ENCODE measurements at regions not wholly inside any gene's neighbourhood (a gene's known extent, or its start where the extent isn't known, plus 50 kb on each side); places are given as distances from the start of the nearest gene placed in this dataset.

GRCh38 chr16:52603015-52603414, 56.1 kb upstream of the TOX3 start:
- no peak overlapping the region for H3K27ac ChIP-seq (ENCODE audit: extremely low read length, insufficient read depth, low read length)
- DNase-seq (ENCODE audit: low spot score) (no peak), ATAC-seq (no peak; the same call in 2 of the 3 replicates), FAIRE-seq (no peak)
- POLR2A ChIA-PET: interaction anchor here (2.0 kb wide), 1 partner anchor 9 kb away, joined by 14 read pairs; no protein-coding TSS in a partner anchor
- no TSS peak for BruUV-seq (replicated peaks)
- H3K4me3 ChIP-seq (replicated peaks in 1 of 3; ENCODE audit: insufficient read depth in 1 of 3, low read depth in 2 of 3, low read length in 3 of 3): no peak overlapping the region
- TF ChIP-seq MBNL3 (CRISPR knock-in tag; conservative IDR thresholded peaks at IDR 0.05): no peak
- no peak for TF ChIP-seq JDP2 (CRISPR knock-in tag; IDR thresholded peaks at IDR 0.05; ENCODE audit: borderline replicate concordance)
- peak; percentile 72 for TF ChIP-seq ZNF329 (CRISPR knock-in tag; IDR thresholded peaks at IDR 0.05; ENCODE audit: low read depth)
- no peak for TF ChIP-seq KDM5A (IDR thresholded peaks at IDR 0.05; ENCODE audit: borderline replicate concordance, low read length)
- TF ChIP-seq MAFK (conservative IDR thresholded peaks at IDR 0.05 in 1 of 2, IDR thresholded peaks at IDR 0.05 in 1 of 2; ENCODE audit: low read length in 2 of 2): no peak
- no peak for TF ChIP-seq SRSF1 (optimal IDR thresholded peaks at IDR 0.05; ENCODE audit: low read depth, low read length)
- 0 out of 2 replicates have a peak, but pooled peaks have one; percentile 15 for TF ChIP-seq ARID5B (CRISPR knock-in tag; IDR thresholded peaks at IDR 0.05)
- peak; percentile 81 for TF ChIP-seq PBX2 (CRISPR knock-in tag; IDR thresholded peaks at IDR 0.05)
- no peak for TF ChIP-seq MTA3 (CRISPR knock-in tag; IDR thresholded peaks at IDR 0.05)
- TF ChIP-seq ADNP (CRISPR knock-in tag; IDR thresholded peaks at IDR 0.05): no peak
- no peak for TF ChIP-seq CCAR2 (optimal IDR thresholded peaks at IDR 0.05; ENCODE audit: low read depth, low read length)
- TF ChIP-seq ZNF644 (CRISPR knock-in tag; IDR thresholded peaks at IDR 0.05; ENCODE audit: low read depth): 0 out of 2 replicates have a peak, but pooled peaks have one; percentile 16
- TF ChIP-seq STAG1 (CRISPR knock-in tag; IDR thresholded peaks at IDR 0.05): no peak
- no peak for TF ChIP-seq HOXA3 (CRISPR knock-in tag; IDR thresholded peaks at IDR 0.05)
- no peak for TF ChIP-seq PITX1 (CRISPR knock-in tag; IDR thresholded peaks at IDR 0.05)
- no peak overlapping the region for H2AFZ ChIP-seq (ENCODE audit: low read length)
- in situ Hi-C loops (cut with HindIII; ENCODE audit: extremely low pct_ligation_motif_present, low pct_unique_long_range_greater_than_20kb) (no loop called here), intact Hi-C loops (cut with micrococcal nuclease; ENCODE audit: unreplicated experiment) (no loop called here)
- no peaks in the 10 kb centered on the region for H3K27me3 ChIP-seq (ENCODE audit: control insufficient read depth in 1 of 2, insufficient read depth in 2 of 2, low read length in 2 of 2)
- H4K20me1 ChIP-seq (ENCODE audit: insufficient read depth, low read length): no peaks in the 10 kb centered on the region
- no peaks in the 10 kb centered on the region for H3K36me3 ChIP-seq (replicated peaks in 1 of 2; ENCODE audit: control insufficient read depth in 1 of 2, insufficient read depth in 2 of 2, low read length in 2 of 2)
- H3K79me2 ChIP-seq (ENCODE audit: insufficient read depth, low read length): no peaks in the 10 kb centered on the region
- H3K9me3 ChIP-seq (ENCODE audit: low read length): no peaks in the 10 kb centered on the region
- peaks cover 56% of the 10 kb centered on the region for H3K4me1 ChIP-seq (ENCODE audit: insufficient read depth, low read length)
- 82% methylated on average over 1 of the region's 1 CpG for WGBS (ENCODE audit: low lambda C conversion rate)
- no peak overlapping the region; the same call in 1 of the 2 replicates for H3K4me2 ChIP-seq (ENCODE audit: low read depth, low read length)
- no peak overlapping the region for H3K9ac ChIP-seq (ENCODE audit: insufficient read depth, low read depth, low read length)
- CTCF ChIA-PET (ENCODE audit: low intra/inter-chr PET ratio, low total read pairs): no interaction called here
